SJSA1 (cell line): ENCODE measurements at regions not wholly inside any gene's neighbourhood (a gene's known extent, or its start where the extent isn't known, plus 50 kb on each side); places are given as distances from the start of the nearest gene placed in this dataset.
A peak's percentile ranks its signal among the peaks of the same experiment; 100 is the strongest.

Source experiments
- DNase-seq, 2 experiments: peaks; one replicate each; pipeline ENCODE4 v3.0.0-alpha.2; 2015 to 2020; ENCODE audit warnings: low spot score in 2 of 2, low read depth in 1 of 2
- H3K27ac ChIP-seq: fragments of 250-450 bp; sonication (Bioruptor Pico); 2 replicates; pipeline ENCODE4 v1.5.1; 2020; ENCODE audit warnings: mild to moderate bottlenecking, moderate library complexity
- H3K27me3 ChIP-seq: fragments of 250-450 bp; sonication (Bioruptor Pico); replicated peaks from 2 replicates; pipeline ENCODE4 v1.5.1; 2020; ENCODE audit warnings: mild to moderate bottlenecking, moderate library complexity
- H3K36me3 ChIP-seq: fragments of 250-450 bp; sonication (Bioruptor Pico); 2 replicates; pipeline ENCODE4 v1.5.1; 2020; ENCODE audit warnings: mild to moderate bottlenecking
- H3K4me1 ChIP-seq: fragments of 250-450 bp; sonication (Bioruptor Pico); replicated peaks from 2 replicates; pipeline ENCODE4 v1.6.1; 2021; ENCODE audit warnings: mild to moderate bottlenecking
- H3K4me3 ChIP-seq: fragments of 250-450 bp; sonication (Bioruptor Pico); 2 replicates; pipeline ENCODE4 v1.5.1; 2020; ENCODE audit warnings: mild to moderate bottlenecking
- H3K9me3 ChIP-seq: fragments of 250-450 bp; sonication (Bioruptor Pico); replicated peaks from 2 replicates; pipeline ENCODE4 v1.5.1; 2020; ENCODE audit warnings: mild to moderate bottlenecking

DNA sequence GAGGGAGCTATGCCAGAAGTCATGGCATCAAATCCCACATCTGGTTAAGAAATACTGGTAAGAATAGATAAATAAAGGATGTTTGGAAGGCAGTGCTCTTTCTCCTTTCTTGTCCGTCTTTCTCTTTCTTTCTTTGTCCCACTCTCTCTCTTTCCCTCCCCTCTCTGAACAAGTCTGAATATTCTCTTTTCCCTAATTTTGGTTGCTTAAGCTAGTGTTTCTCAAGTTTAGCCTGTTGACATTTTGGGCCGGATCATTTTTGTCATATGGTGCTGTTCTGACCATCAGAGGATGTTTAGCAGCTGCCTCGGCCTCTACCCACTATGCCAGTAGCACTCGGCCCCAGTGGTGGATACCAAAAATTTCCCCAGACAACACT is 405.3 kb upstream of the C2CD4B start:
- H3K4me1 ChIP-seq, result peaks cover 22% of the 10 kb centered on the region
- DNase-seq, result no peak

DNA sequence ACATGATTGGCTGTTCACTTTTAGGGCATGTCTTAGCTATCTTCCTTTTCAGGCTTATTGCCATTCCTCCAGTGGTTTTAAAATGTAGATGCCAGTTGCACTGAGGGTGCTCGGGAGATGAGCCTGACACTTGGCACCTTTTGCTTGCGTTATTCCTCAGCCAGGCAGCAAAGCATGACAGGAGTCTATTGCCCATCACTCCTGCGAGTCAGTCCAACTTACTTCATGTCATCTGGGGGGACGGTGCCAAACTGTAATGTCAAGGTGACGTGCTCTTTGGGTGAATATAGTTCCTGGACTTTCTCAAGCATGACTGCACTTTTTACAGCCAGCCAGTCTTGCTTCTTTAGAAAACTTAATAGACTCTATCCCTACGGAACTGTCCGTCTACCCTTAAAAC is 406.0 kb upstream of the C2CD4B start:
- Histone ChIP-seq H3K4me1 (peaks cover 22% of the 10 kb centered on the region), H3K27me3 (no peaks in the 10 kb centered on the region), H3K4me3 (no peak overlapping the region), H3K9me3 (no peaks in the 10 kb centered on the region), H3K27ac (no peak overlapping the region), H3K36me3 (no peaks in the 10 kb centered on the region)
- DNase-seq, result no peak

More for the DNA sequence above, 405.3 kb upstream of the C2CD4B start:
- peak overlapping the region; percentile 55 for H3K27ac ChIP-seq
- H3K9me3 ChIP-seq, result no peaks in the 10 kb centered on the region
- H3K36me3 ChIP-seq, result no peaks in the 10 kb centered on the region
- H3K4me3 ChIP-seq, result no peak overlapping the region
- H3K27me3 ChIP-seq, result no peaks in the 10 kb centered on the region

DNA sequence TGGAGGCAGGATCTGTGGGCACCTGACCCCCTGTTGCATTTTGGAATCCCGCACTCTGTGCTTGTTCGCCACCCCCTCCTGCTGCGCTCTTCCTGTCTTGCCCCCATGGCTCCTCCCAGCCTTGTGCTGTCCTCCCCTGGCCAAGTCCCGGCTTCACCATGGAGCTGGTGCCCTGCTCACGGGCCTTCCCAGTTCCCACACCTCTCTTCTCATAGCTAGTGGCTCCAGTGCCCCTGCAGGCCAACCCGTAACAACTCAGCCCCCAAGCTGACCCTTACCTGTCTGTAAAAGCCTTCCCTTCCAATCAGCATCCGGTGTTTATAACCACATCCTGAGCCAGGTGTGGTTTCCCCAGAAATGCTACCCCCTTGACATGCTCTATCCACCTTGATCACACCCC is 407.7 kb upstream of the C2CD4B start:
- no peaks in the 10 kb centered on the region for H3K36me3 ChIP-seq
- H3K27me3 ChIP-seq, result no peaks in the 10 kb centered on the region
- no peaks in the 10 kb centered on the region for H3K9me3 ChIP-seq
- H3K27ac ChIP-seq, result no peak overlapping the region
- H3K4me1 ChIP-seq, result peaks cover 22% of the 10 kb centered on the region
- H3K4me3 ChIP-seq, result no peak overlapping the region
- DNase-seq, result no peak

DNA sequence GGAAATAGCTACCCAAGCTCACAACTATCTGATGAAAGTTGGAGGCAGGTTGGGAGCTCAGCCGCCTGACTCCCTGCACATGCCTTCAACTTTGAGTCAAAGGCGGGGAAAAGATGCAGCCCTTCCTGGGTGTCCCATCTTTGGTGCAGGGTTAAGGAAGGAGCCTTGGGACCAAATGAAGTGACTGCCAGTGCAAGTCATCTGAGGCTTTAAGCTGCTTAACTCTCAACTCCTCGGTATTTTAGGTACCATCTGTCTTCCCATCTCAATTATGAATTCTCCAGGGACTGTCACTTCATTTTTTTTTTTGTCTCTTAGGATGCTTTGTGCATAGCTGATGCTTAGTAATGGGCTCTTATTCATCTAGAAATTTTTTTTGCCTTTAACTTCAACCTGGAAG is 408.8 kb upstream of the C2CD4B start:
- Histone ChIP-seq H3K27me3 (no peaks in the 10 kb centered on the region), H3K27ac (no peak overlapping the region), H3K4me1 (peaks cover 21% of the 10 kb centered on the region), H3K36me3 (no peaks in the 10 kb centered on the region), H3K9me3 (no peaks in the 10 kb centered on the region), H3K4me3 (no peak overlapping the region)
- no peak for DNase-seq

DNA sequence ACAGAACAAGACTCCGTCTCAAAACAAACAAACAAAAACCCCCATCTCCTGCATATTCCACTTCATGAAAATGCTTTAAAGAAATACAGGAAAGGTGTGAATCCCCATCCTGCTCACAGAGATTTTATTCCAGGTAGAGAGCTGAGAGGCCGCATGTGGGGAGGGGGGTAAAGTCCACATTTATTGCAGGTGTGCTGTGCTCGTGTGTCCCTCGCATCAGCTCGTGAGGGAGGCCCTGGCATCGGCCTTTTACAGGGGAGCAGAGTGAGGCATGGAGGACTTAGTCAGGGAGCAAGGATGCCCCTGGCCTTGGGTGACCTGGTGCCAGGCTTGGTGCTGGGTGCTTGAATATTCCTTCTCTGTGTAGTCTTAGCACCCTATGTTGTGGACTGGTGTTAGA is 413.5 kb upstream of the C2CD4B start:
- Histone ChIP-seq H3K4me1 (no peaks in the 10 kb centered on the region), H3K27me3 (no peaks in the 10 kb centered on the region), H3K4me3 (no peak overlapping the region), H3K36me3 (no peaks in the 10 kb centered on the region), H3K27ac (no peak overlapping the region), H3K9me3 (no peaks in the 10 kb centered on the region)
- DNase-seq, result no peak

DNA sequence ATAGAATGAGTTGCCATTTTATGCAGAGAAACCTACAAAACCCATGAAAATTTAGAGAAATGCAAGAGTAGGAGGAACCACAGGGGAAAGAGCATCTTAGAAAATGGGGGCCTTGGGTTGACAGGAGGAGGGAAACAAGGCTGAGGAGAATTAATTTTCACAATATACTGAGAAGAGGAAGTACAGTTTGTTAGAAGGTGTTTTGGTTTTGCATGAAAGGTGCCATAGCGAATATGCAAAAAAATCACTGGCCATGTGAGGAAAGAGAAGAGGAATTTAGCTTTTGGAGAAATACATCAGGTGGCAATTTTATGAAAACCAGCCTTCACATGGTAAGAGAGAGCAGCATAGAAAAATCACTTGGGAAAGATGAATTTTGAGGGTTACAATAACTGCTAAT is 413.9 kb upstream of the C2CD4B start:
- DNase-seq, result no peak
- Histone ChIP-seq H3K4me3 (no peak overlapping the region), H3K4me1 (no peaks in the 10 kb centered on the region), H3K27ac (no peak overlapping the region), H3K27me3 (no peaks in the 10 kb centered on the region), H3K9me3 (no peaks in the 10 kb centered on the region), H3K36me3 (no peaks in the 10 kb centered on the region)

DNA sequence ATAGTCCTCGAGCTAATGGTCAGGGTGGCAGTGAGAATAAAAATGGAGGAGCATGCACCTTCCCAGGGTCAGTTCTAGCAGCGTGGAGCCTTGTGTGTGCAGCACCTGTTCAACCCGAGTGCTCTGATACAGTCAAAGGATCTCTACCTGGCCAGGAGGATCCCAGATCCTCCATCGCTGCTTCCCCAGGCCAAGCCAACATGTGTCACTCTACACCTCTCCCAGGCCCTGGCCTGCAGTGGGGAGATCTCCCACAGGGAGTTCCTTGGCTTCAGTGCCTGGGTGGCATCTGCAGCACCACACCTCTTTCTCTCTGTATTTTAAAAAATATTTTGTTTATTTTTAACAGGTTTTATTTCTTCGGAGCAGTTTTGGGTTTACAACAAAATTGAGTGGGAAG is 414.8 kb upstream of the C2CD4B start:
- Histone ChIP-seq H3K36me3 (no peaks in the 10 kb centered on the region), H3K4me3 (no peak overlapping the region), H3K4me1 (no peaks in the 10 kb centered on the region), H3K9me3 (no peaks in the 10 kb centered on the region), H3K27ac (no peak overlapping the region), H3K27me3 (no peaks in the 10 kb centered on the region)
- DNase-seq, result no peak

DNA sequence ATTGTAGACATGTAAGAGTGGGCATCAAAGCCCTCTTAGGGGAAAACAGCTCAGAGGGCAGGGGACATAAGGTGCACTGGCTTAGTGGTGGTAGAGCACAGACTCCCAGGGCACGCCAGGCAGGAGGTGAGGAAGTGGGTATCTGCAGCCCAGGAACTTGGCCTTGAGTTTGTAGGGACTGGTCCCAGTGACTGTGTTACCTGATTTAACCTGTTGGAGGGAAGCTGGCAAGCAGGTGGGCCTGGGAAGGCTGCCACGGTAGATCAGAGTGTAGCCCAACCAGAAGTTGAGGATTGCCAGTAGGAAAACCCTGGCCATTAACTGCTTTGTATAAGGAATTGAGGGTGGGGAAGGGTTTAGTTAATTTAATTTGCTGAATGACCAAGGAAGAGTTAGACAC is 417.5 kb upstream of the C2CD4B start:
- Histone ChIP-seq H3K4me1 (no peaks in the 10 kb centered on the region), H3K4me3 (no peak overlapping the region), H3K9me3 (no peaks in the 10 kb centered on the region), H3K36me3 (no peaks in the 10 kb centered on the region), H3K27me3 (no peaks in the 10 kb centered on the region), H3K27ac (no peak overlapping the region)
- DNase-seq, result no peak

DNA sequence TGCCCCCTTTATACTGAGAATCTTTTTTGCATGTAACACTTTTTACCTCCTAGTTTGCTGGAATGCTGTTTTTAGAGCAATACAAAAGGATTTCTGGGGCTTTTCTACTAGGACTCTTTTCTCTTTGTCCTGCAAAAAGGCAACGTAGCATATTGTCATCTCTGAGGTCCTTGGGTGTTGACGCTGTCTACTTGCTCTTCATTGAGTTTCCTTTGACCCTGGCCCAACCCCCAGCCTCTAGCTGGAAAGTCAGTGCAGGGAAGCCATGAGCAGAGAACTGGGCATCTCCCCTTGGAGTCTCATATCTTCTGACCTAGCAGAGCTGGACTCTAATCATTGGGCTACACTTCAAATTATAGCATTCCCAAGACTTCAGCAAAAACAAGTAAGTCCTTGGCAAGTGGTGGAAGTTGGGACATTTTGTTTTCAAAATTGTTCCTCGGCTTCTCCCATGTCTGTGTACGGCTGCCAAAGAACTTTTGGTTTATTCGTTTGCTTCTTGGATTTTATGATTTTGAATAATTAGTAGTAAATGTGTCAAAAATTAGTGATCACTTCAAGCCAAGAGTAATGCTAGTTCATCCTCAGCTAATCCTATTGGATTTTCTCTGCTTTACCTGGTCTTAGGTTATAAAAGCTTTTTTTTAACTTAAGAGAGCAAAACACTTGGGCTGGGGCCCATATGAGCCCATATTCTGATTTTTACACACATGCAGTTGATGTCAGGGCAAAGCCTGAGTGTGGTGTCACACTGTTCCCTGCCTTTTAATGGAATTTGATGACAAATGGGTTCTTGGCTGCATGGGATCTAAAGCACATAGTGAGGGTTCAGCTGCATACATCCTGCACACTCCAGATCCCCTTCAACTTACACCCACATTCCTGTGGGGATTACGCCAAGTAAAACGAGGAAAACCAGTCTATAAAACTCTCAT is 419.5 kb upstream of the C2CD4B start:
- H3K27ac ChIP-seq, result no peak overlapping the region
- no peaks in the 10 kb centered on the region for H3K9me3 ChIP-seq

DNA sequence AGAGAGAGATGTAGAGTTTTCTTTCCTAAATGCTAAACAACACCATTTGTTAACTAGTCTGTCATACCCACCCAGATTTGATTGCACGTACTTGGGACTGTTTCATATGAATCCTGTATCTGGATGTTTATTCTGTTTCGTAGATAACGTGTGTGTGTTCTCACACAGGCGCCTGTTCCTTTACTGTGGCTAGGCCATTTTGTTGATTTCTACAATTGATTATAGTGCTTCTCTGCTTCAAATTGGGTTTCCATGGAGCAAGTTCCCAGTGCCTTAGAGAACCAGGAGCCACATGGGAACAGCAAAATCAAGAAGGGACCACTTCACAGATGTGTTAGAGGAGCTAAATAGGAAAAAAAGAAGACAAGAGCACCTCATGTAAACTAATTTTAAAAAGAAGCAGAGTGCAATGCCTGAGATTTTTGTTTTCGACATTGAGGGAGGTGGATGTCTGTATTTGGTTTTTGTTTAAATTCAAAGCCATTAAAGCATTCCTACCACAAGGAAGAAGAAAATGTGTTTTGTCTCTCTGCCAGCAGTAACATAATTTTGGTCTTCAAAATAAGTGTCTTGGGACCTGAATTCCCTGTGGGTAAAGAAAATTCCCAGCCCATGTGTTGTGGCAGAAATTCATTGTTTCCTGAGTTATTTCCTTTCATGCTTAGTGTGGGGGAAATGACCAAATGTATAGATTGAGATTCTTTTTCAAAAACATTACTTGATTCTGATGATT is 424.0 kb upstream of the C2CD4B start:
- no peaks in the 10 kb centered on the region for H3K36me3 ChIP-seq
- peak in 1 of 2 experiments; percentile 77 for DNase-seq
- H3K4me1 ChIP-seq, result peaks cover 50% of the 10 kb centered on the region
- no peak overlapping the region for H3K4me3 ChIP-seq
- H3K27ac ChIP-seq, result peak overlapping the region; percentile 66
- no peaks in the 10 kb centered on the region for H3K27me3 ChIP-seq
- no peaks in the 10 kb centered on the region for H3K9me3 ChIP-seq

More for the DNA sequence above, 419.5 kb upstream of the C2CD4B start:
- H3K27me3 ChIP-seq, result no peaks in the 10 kb centered on the region
- peaks cover 9% of the 10 kb centered on the region for H3K4me1 ChIP-seq
- H3K4me3 ChIP-seq, result no peak overlapping the region
- H3K36me3 ChIP-seq, result no peaks in the 10 kb centered on the region
- no peak for DNase-seq

DNA sequence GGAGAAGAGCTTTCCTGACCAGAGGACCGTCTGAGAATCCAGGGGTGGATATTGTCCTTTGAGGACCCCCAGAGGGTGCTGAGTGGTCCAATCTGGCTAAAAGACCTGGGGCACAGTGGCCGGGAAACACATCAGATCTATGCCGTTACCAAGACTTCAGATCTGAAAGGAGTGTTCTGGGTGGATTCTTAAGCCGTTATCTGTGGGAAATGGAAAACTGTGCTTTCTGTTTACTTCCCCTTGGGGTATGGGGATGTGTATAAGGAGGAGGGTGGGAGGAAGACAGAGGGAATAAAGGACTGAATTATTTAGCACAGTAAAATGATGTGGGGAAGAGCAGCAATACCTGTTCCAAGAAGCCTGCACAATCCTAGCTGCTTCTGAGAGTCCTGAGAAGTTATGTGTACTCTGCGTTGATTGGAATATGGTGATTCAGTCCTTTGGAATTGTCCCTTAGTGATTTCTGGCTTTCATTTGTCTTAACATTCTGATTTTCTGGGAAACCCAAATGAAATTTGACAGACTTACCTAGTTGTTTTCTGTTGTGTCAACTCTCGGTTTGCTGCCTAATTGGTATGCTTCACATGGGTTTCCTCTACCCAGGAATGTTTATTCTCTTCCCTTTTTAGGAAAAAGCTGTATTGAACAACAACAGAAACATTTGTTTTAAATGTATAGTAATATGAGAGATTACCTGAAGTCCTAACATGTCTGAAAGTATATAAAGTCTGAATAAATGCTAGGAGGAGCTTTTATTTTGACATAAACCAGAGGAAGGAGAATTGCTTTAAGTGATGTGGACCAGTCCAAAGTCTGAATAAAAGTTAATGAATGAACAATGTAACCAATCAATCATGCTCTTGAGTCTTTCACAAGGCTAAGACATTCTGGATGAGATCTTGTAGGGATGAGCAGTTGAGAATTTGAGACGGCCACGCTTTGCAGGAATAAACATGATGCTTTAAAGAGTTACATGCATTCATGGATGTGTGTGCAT is 427.1 kb upstream of the C2CD4B start:
- peak in 1 of 2 experiments; percentile 63 for DNase-seq
- Histone ChIP-seq H3K27ac (peak overlapping the region; percentile 59), H3K9me3 (no peaks in the 10 kb centered on the region), H3K36me3 (no peaks in the 10 kb centered on the region), H3K27me3 (no peaks in the 10 kb centered on the region), H3K4me3 (no peak overlapping the region), H3K4me1 (peaks cover 55% of the 10 kb centered on the region)

DNA sequence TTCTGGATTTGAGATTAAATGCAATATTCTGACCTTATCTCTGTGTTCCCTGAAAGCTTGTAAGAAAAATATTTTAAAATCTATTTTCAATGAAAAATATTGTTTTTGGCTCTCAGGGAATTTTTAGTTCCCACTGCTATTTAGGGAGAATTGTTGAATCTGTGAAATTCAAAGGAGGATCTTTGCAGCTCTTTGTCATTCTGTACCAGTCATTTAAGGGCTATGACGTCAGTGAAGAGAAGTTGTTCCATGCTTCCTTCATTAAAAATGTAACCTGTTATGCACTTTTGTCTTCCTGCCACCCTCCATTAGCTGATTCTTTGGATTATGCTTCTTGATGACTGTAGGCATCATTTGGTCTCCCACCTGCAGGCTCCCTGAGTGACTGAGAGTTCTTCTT is 427.8 kb upstream of the C2CD4B start:
- Histone ChIP-seq H3K4me1 (peaks cover 55% of the 10 kb centered on the region), H3K27me3 (no peaks in the 10 kb centered on the region), H3K36me3 (no peaks in the 10 kb centered on the region), H3K4me3 (no peak overlapping the region), H3K27ac (no peak overlapping the region), H3K9me3 (no peaks in the 10 kb centered on the region)
- no peak for DNase-seq

DNA sequence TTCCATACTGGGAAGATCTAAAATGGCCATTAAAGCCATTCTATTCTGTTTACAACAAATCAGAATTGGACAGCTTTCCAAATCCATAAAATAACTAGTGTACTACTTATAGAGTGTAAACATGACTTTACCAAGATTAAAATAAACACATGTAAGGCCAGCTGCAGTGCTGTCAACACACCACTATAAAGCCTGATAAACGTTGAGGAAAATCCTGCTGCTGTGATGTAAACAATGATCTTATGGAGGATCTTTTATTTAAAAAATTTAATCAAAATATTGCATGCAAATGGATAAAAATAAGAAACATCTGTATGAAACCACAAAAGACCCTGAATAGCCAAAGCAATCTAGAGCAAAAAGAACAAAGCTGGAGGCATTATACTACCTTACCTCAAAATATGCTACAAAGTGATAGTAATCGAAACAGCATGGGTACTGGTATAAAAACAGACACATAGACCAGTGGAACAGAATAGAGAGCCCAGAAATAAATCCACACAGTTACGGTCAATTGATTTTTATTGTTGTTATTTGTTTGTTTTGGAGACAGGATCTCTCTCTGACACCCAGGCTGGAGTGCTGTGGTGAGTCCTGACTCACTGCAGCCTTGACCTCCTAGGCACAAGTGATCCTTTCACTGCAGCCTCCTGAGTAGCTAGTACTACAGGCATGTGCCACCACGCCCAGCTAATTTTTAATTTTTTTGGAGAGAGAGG is 428.8 kb upstream of the C2CD4B start:
- H3K27me3 ChIP-seq, result no peaks in the 10 kb centered on the region
- peaks cover 53% of the 10 kb centered on the region for H3K4me1 ChIP-seq
- peak in 1 of 2 experiments; percentile 33 for DNase-seq
- H3K27ac ChIP-seq, result no peak overlapping the region
- H3K9me3 ChIP-seq, result no peaks in the 10 kb centered on the region
- no peak overlapping the region for H3K4me3 ChIP-seq
- H3K36me3 ChIP-seq, result no peaks in the 10 kb centered on the region
